COLO668 (cell line): ENCODE measurements at regions not wholly inside any gene's neighbourhood (a gene's known extent, or its start where the extent isn't known, plus 50 kb on each side); places are given as distances from the start of the nearest gene placed in this dataset.

ENCODE experiments used
- DNase-seq: peaks from one replicate; lab custom pipeline; 2025; ENCODE audit not compliant: unreplicated experiment; lab: John Stamatoyannopoulos, UW

GRCh38 chr18:30376515-30376914 lies 666.0 kb downstream of the DSC3 start:
- DNase-seq: no peak

- DNase-seq: no peak
These were observed 680.5 kb downstream of the DSC3 start for GRCh38 chr18:30361864-30362540.

GRCh38 chr18:30359521-30359920 lies 683.0 kb downstream of the DSC3 start:
- no peak for DNase-seq

- DNase-seq: no peak
These were observed 684.0 kb downstream of the DSC3 start for GRCh38 chr18:30358555-30358954.

- no peak for DNase-seq
These were observed 689.9 kb downstream of the DSC3 start for GRCh38 chr18:30352551-30353168.

- DNase-seq: no peak
These were observed 692.3 kb downstream of the DSC3 start for GRCh38 chr18:30350263-30350662.

GRCh38 chr18:30343090-30343489 lies 699.5 kb downstream of the DSC3 start:
- no peak for DNase-seq

- no peak for DNase-seq
These were observed 699.9 kb downstream of the DSC3 start for GRCh38 chr18:30342675-30343074.

GRCh38 chr18:30334781-30335180 lies 707.8 kb downstream of the DSC3 start:
- no peak for DNase-seq

- DNase-seq: no peak
These were observed 709.2 kb downstream of the DSC3 start for GRCh38 chr18:30333310-30333709.

- no peak for DNase-seq
These were observed 713.7 kb downstream of the DSC3 start for GRCh38 chr18:30328839-30329238.

GRCh38 chr18:30302181-30302580 lies 740.4 kb downstream of the DSC3 start:
- no peak for DNase-seq

- DNase-seq: no peak
These were observed 743.8 kb downstream of the DSC3 start for GRCh38 chr18:30298769-30299168.

- DNase-seq: no peak
These were observed 753.7 kb downstream of the DSC3 start for GRCh38 chr18:30288662-30289414.

- peak; percentile 28 for DNase-seq
These were observed 761.6 kb downstream of the DSC3 start for GRCh38 chr18:30280861-30281470.

- DNase-seq: no peak
These were observed 762.4 kb downstream of the DSC3 start for GRCh38 chr18:30280186-30280585.

GRCh38 chr18:30277676-30278075 lies 764.9 kb downstream of the DSC3 start:
- no peak for DNase-seq

- no peak for DNase-seq
These were observed 770.8 kb downstream of the DSC3 start for GRCh38 chr18:30271716-30272115.

GRCh38 chr18:30265190-30265589 lies 777.4 kb downstream of the DSC3 start:
- no peak for DNase-seq

- DNase-seq: no peak
These were observed 788.2 kb downstream of the DSC3 start for GRCh38 chr18:30254331-30254730.

- no peak for DNase-seq
These were observed 794.5 kb downstream of the DSC3 start for GRCh38 chr18:30248056-30248455.
